A549 (cell line): ENCODE measurements at regions not wholly inside any gene's neighbourhood (a gene's known extent, or its start where the extent isn't known, plus 50 kb on each side); places are given as distances from the start of the nearest gene placed in this dataset.

Experiments used
- ATAC-seq, 2 experiments: fragments of 200-7000 bp in 1 of 2; fragments of >200 bp in 1 of 2; cut with Nextera tagmentation in 1 of 2; cut with Tn5 transposase in 1 of 2; 3 replicates each; pipeline versions ENCODE4 v1.8.0 to v1.9.1; 2018 to 2020; ENCODE audit warnings: mild to moderate bottlenecking in 1 of 2, moderate library complexity in 1 of 2
- CTCF ChIA-PET: fragments of 300-600 bp; sonication (Branson Sonifier 250); formaldehyde crosslinking; extraction: SDS; loops from one replicate; lab custom pipeline; 2021; ENCODE audit warnings: antibody characterized with exemption, inconsistent platforms; lab: Yijun Ruan, JAX
- POLR2A ChIA-PET: fragments of 350-600 bp; formaldehyde crosslinking; extraction: SDS; loops from one replicate; lab custom pipeline; 2021; ENCODE audit warnings: antibody characterized with exemption, inconsistent platforms; lab: Yijun Ruan, JAX
- DNase-seq, 2 experiments: peaks; one replicate each; pipeline versions ENCODE4 v3.0.0 to v3.0.0-alpha.2; 2011 to 2016; ENCODE audit warnings: low read depth in 1 of 2, low spot score in 1 of 2
- FAIRE-seq: peaks from 2 replicates; lab custom pipeline; 2011; peaks lifted over from hg19 to GRCh38; lab: Jason Lieb, UNC
- H3K27ac ChIP-seq, 2 experiments: fragments of >200 bp; sonication (Bioruptor Twin); formaldehyde crosslinking; 3 replicates each; pipeline ENCODE4 v1.5.1; 2016 to 2017
- H3K4me1 ChIP-seq: fragments of >200 bp; sonication (Bioruptor Twin); formaldehyde crosslinking; 3 replicates; pipeline ENCODE4 v1.6.1; 2016
- H3K4me2 ChIP-seq: fragments of >200 bp; sonication (Bioruptor Twin); formaldehyde crosslinking; 3 replicates; pipeline ENCODE4 v1.6.1; 2016
- H3K4me3 ChIP-seq: fragments of >200 bp; sonication (Bioruptor Twin); formaldehyde crosslinking; 3 replicates; pipeline ENCODE4 v1.5.1; 2016
- H3K9me3 ChIP-seq: fragments of >200 bp; sonication (Bioruptor Twin); formaldehyde crosslinking; 3 replicates; pipeline ENCODE4 v1.6.1; 2016
- BHLHE40 ChIP-seq: IDR thresholded peaks from 2 replicates; pipeline ENCODE4 v1.6.1; 2012; ENCODE audit warnings: low read depth, low read length, inconsistent platforms
- CBX2 ChIP-seq: fragments of 200-600 bp; sonication (generic); IDR thresholded peaks from 2 replicates; pipeline ENCODE4 v1.6.1; 2016; ENCODE audit warnings: low read depth, mild to moderate bottlenecking, borderline replicate concordance
- CEBPB ChIP-seq, 2 experiments: fragments of >200 bp in 1 of 2; sonication (Bioruptor Twin) in 1 of 2; formaldehyde crosslinking in 1 of 2; IDR thresholded peaks; 2 replicates each; pipeline ENCODE4 v1.6.1; 2012 to 2016
- CHD4 ChIP-seq: fragments of 200-600 bp; sonication (generic); IDR thresholded peaks from 2 replicates; pipeline ENCODE4 v1.6.1; 2016; ENCODE audit warnings: antibody characterized with exemption, mild to moderate bottlenecking, borderline replicate concordance
- E2F6 ChIP-seq: IDR thresholded peaks from 2 replicates; pipeline ENCODE4 v1.6.1; 2012; ENCODE audit warnings: low read depth, borderline replicate concordance
- EHF ChIP-seq: fragments of 250-450 bp; sonication (Bioruptor Pico); IDR thresholded peaks from 2 replicates; pipeline ENCODE4 v1.5.0; 2020; ENCODE audit warnings: mild to moderate bottlenecking
- EHMT2 ChIP-seq: fragments of 200-600 bp; sonication (generic); IDR thresholded peaks from 2 replicates; pipeline ENCODE4 v1.6.1; 2016; ENCODE audit warnings: antibody characterized with exemption, low read depth, mild to moderate bottlenecking, moderate library complexity
- ESRRA ChIP-seq: fragments of 150-350 bp; IDR thresholded peaks from 2 replicates; pipeline ENCODE4 v1.6.1; 2014; ENCODE audit warnings: mild to moderate bottlenecking, low read length, borderline replicate concordance
- FOSB ChIP-seq: fragments of 250-450 bp; sonication (Bioruptor Pico); IDR thresholded peaks from 2 replicates; pipeline ENCODE4 v1.5.0; 2020; ENCODE audit warnings: mild to moderate bottlenecking, moderate library complexity
- FOSL2 ChIP-seq, 2 experiments: fragments of 450-650 bp in 1 of 2; fragments of >200 bp in 1 of 2; sonication (Bioruptor Twin) in 1 of 2; formaldehyde crosslinking; IDR thresholded peaks; 2 replicates each; pipeline versions ENCODE4 v1.5.0 to v1.6.1; 2016 to 2020; ENCODE audit warnings: mild to moderate bottlenecking in 1 of 2, moderate library complexity in 1 of 2
- GATA3 ChIP-seq: IDR thresholded peaks from 2 replicates; pipeline ENCODE4 v1.6.1; 2012; ENCODE audit warnings: borderline replicate concordance
- HMGXB4 ChIP-seq: fragments of 250-450 bp; sonication (Bioruptor Pico); IDR thresholded peaks from 2 replicates; pipeline ENCODE4 v1.5.0; 2021; ENCODE audit warnings: mild to moderate bottlenecking, moderate library complexity, borderline replicate concordance
- HOXB13 ChIP-seq: fragments of 250-450 bp; sonication (Bioruptor Pico); IDR thresholded peaks from 2 replicates; pipeline ENCODE4 v1.5.0; 2020; ENCODE audit warnings: low read depth, mild to moderate bottlenecking, moderate library complexity
- KDM1A ChIP-seq: fragments of 200-600 bp; sonication (generic); IDR thresholded peaks from 2 replicates; pipeline ENCODE4 v1.6.1; 2016; ENCODE audit warnings: low read depth, mild to moderate bottlenecking
- MAFK ChIP-seq: fragments of 450-650 bp; IDR thresholded peaks from 2 replicates; pipeline ENCODE4 v1.6.1; 2014; ENCODE audit not compliant: partially characterized antibody
- MAX ChIP-seq: IDR thresholded peaks from 2 replicates; pipeline ENCODE4 v1.6.1; 2012
- NPAS2 ChIP-seq: fragments of 250-450 bp; sonication (Bioruptor Pico); IDR thresholded peaks from 2 replicates; pipeline ENCODE4 v1.8.0; 2022; ENCODE audit warnings: mild to moderate bottlenecking, moderate library complexity, borderline replicate concordance
- POLR2A ChIP-seq: IDR thresholded peaks from 2 replicates; pipeline ENCODE4 v1.6.1; 2012; ENCODE audit warnings: mild to moderate bottlenecking, low read length
- SMC3 ChIP-seq: fragments of >200 bp; sonication (Bioruptor Twin); formaldehyde crosslinking; IDR thresholded peaks from 3 replicates; pipeline ENCODE4 v1.6.1; 2018; ENCODE audit warnings: inconsistent platforms
- TFCP2L1 ChIP-seq: fragments of 250-450 bp; sonication (Bioruptor Pico); IDR thresholded peaks from 2 replicates; pipeline ENCODE4 v1.5.0; 2021; ENCODE audit warnings: mild to moderate bottlenecking
- WGBS: methylation state at CpG from one replicate; pipeline ENCODE4 v1.1.6; 2017; ENCODE audit errors: missing lambda C conversion rate; 5-methylcytosine and 5-hydroxymethylcytosine counted together

DNA sequence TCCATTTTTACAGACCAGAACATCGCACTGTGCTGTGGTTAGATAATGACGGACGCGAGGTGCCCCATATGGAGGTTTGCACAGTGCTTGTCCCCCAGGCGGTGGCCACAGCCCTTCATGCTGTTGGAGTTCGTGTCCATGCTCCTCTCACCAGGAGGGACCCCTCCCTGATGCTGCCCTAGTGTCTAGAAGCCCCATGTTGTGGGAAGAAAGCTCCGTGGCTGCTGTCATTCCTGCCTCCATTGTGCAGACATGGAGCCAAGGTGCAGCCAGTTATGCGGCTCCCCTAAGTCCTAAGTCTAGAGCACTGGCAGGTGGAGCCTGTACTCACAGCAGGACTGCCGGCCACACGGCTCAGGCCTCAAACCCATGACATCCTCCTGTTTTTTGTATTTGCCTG, 464.9 kb downstream of the EIPR1 start:
- ChIA-PET CTCF (no interaction called here), POLR2A (no interaction called here)
- 0 out of 6 replicates have a peak, but pooled peaks of 1 of the 2 experiments have one; percentile 19 for ATAC-seq

GRCh38 chr2:2912293-2912692, 465.3 kb downstream of the EIPR1 start:
- no peak overlapping the region for H3K4me3 ChIP-seq
- H3K27ac ChIP-seq, result no peak overlapping the region
- H3K4me1 ChIP-seq, result no peaks in the 10 kb centered on the region
- H3K4me2 ChIP-seq, result no peak overlapping the region
- 21% methylated on average over 3 of the region's 3 CpGs for WGBS
- no peak for ATAC-seq
- DNase-seq, result no peak
- TF ChIP-seq CBX2 (no peak), NPAS2 (CRISPR knock-in tag) (no peak), CEBPB (IDR thresholded peaks at IDR 0.05) (no peak), POLR2A (no peak), BHLHE40 (no peak), EHF (CRISPR knock-in tag) (no peak), SMC3 (no peak), FOSL2 (IDR thresholded peaks at IDR 0.05) (no peak), FOSL2 (CRISPR knock-in tag; IDR thresholded peaks at IDR 0.05) (no peak), HOXB13 (CRISPR knock-in tag) (no peak)
- ChIA-PET POLR2A (no interaction called here), CTCF (no interaction called here)
- no peak for FAIRE-seq
- peaks cover 3% of the 10 kb centered on the region; the same call in 1 of the 3 replicates for H3K9me3 ChIP-seq

More for the DNA sequence above, 464.9 kb downstream of the EIPR1 start:
- TF ChIP-seq CEBPB (IDR thresholded peaks at IDR 0.05) (no peak), HMGXB4 (CRISPR knock-in tag) (no peak), CHD4 (no peak), GATA3 (no peak), E2F6 (no peak), KDM1A (no peak), TFCP2L1 (no peak)
- FAIRE-seq, result no peak
- WGBS, result 43% methylated on average over 10 of the region's 10 CpGs
- Histone ChIP-seq H3K4me1 (no peaks in the 10 kb centered on the region), H3K27ac (no peak overlapping the region), H3K4me2 (no peak overlapping the region), H3K9me3 (peaks cover 3% of the 10 kb centered on the region; the same call in 1 of the 3 replicates), H3K4me3 (no peak overlapping the region)
- DNase-seq, result no peak

- no peaks in the 10 kb centered on the region for H3K4me1 ChIP-seq
- H3K9me3 ChIP-seq, result no peaks in the 10 kb centered on the region
- CTCF ChIA-PET, result no interaction called here
- no peak overlapping the region for H3K4me3 ChIP-seq
- TF ChIP-seq FOSB (CRISPR knock-in tag), result no peak
- peak; percentile 97 for TF ChIP-seq MAFK
- TF ChIP-seq ESRRA, result no peak
- TF ChIP-seq MAX, result no peak
- TF ChIP-seq EHF (CRISPR knock-in tag), result no peak
- no peak for TF ChIP-seq EHMT2
- TF ChIP-seq, all 56 proteins: peak for 1
- ATAC-seq (no peak), FAIRE-seq (no peak), DNase-seq (no peak)
- H3K4me2 ChIP-seq, result no peak overlapping the region
- 29% methylated on average over 7 of the region's 7 CpGs for WGBS
- POLR2A ChIA-PET, result no interaction called here
- H3K27ac ChIP-seq, result no peak overlapping the region
Measured at GRCh38 chr2:2910259-2910658, 467.4 kb downstream of the EIPR1 start.
